B cell (primary cell): ENCODE measurements at regions not wholly inside any gene's neighbourhood (a gene's known extent, or its start where the extent isn't known, plus 50 kb on each side); places are given as distances from the start of the nearest gene placed in this dataset.

Experiments used
- ATAC-seq: fragments of 200-7000 bp; cut with Tn5 transposase; one replicate; pipeline ENCODE4 v1.10.0; 2021; ENCODE audit warnings: low read depth, mild to moderate bottlenecking, moderate number of reproducible peaks, moderate library complexity
- CTCF ChIA-PET: fragments of 350-600 bp; sonication (Branson Sonifier 250); formaldehyde crosslinking; loops from one replicate; lab custom pipeline; 2021; ENCODE audit warnings: antibody characterized with exemption, inconsistent platforms; lab: Charles Lee
- POLR2A ChIA-PET: fragments of 350-600 bp; sonication (Branson Sonifier 250); formaldehyde crosslinking; loops from one replicate; lab custom pipeline; 2021; ENCODE audit warnings: antibody characterized with exemption; lab: Charles Lee
- DNase-seq: peaks from one replicate; pipeline ENCODE4 v3.0.0; 2013
- H2AFZ ChIP-seq: 2 replicates; pipeline ENCODE4 v1.6.1; 2012; ENCODE audit warnings: mild to moderate bottlenecking, low read depth, low read length; ENCODE audit not compliant: insufficient read depth, poor library complexity, severe bottlenecking
- H3K27ac ChIP-seq, 2 donors: 1 replicate in 1 of 2; 2 replicates in 1 of 2; pipeline ENCODE4 v1.5.1; 2012 to 2013; ENCODE audit warnings: low read length in 2 of 2, mild to moderate bottlenecking in 2 of 2, moderate library complexity in 1 of 2
- H3K27me3 ChIP-seq, 4 experiments: fragments of 200-600 bp in 1 of 4; sonication (generic) in 1 of 4; replicated peaks in 1 of 4; 1 replicate in 2 of 4; 2 replicates in 2 of 4; pipeline versions ENCODE4 v1.6.1 to v1.7.0; 2013 to 2016; ENCODE audit warnings: low read length in 3 of 4, mild to moderate bottlenecking in 2 of 4, mixed read lengths in 1 of 4, moderate library complexity in 1 of 4; ENCODE audit not compliant: insufficient read depth in 4 of 4, control insufficient read depth in 3 of 4; ENCODE audit errors: control extremely low read depth in 1 of 4
- H3K36me3 ChIP-seq, 2 experiments: replicated peaks in 1 of 2; 1 replicate in 1 of 2; 2 replicates in 1 of 2; pipeline versions ENCODE4 v1.6.1 to v1.7.1; 2013; ENCODE audit warnings: low read length in 1 of 2; ENCODE audit not compliant: insufficient read depth in 2 of 2, control insufficient read depth in 1 of 2; ENCODE audit errors: control extremely low read depth in 1 of 2, extremely low read depth in 1 of 2
- H3K4me1 ChIP-seq, 2 donors: fragments of 200-600 bp in 1 of 2; sonication (generic) in 1 of 2; 1 replicate in 1 of 2; 2 replicates in 1 of 2; pipeline versions ENCODE4 v1.5.1 to v1.6.1; 2013 to 2017; ENCODE audit warnings: low read length in 2 of 2; ENCODE audit not compliant: control insufficient read depth in 2 of 2, insufficient read depth in 2 of 2
- H3K4me2 ChIP-seq: replicated peaks from 2 replicates; pipeline ENCODE3; 2012; ENCODE audit warnings: mild to moderate bottlenecking, low read depth, low read length; ENCODE audit not compliant: poor library complexity, severe bottlenecking
- H3K4me3 ChIP-seq, 5 experiments: fragments of 200-600 bp in 1 of 5; sonication (generic) in 1 of 5; 1 replicate in 3 of 5; 2 replicates in 2 of 5; pipeline versions ENCODE4 v1.5.1 to v1.7.0; 2011 to 2016; ENCODE audit warnings: low read length in 4 of 5, mild to moderate bottlenecking in 4 of 5, low read depth in 2 of 5, control low read depth in 1 of 5, moderate library complexity in 1 of 5; ENCODE audit not compliant: insufficient read depth in 1 of 5; ENCODE audit errors: control extremely low read depth in 1 of 5, extremely low read depth in 1 of 5
- H3K79me2 ChIP-seq: fragments of 200-600 bp; sonication (generic); one replicate; pipeline ENCODE4 v1.6.0; 2016; ENCODE audit warnings: low read length; ENCODE audit not compliant: control insufficient read depth, insufficient read depth
- H3K9ac ChIP-seq: fragments of 200-600 bp; sonication (generic); 2 replicates; pipeline ENCODE4 v1.6.1; 2017; ENCODE audit warnings: mild to moderate bottlenecking, low read length, moderate library complexity
- H3K9me3 ChIP-seq, 3 donors: one replicate each; pipeline versions ENCODE4 v1.6.1 to v1.7.1; 2013; ENCODE audit warnings: low read length in 2 of 3; ENCODE audit not compliant: control insufficient read depth in 2 of 3, insufficient read depth in 1 of 3; ENCODE audit errors: control extremely low read depth in 1 of 3
- H4K20me1 ChIP-seq: 2 replicates; pipeline ENCODE4 v1.6.0; 2012; ENCODE audit warnings: mild to moderate bottlenecking, low read length; ENCODE audit not compliant: insufficient read depth, control insufficient read depth, poor library complexity, severe bottlenecking
- H3K27ac Mint-ChIP-seq: one replicate; pipeline ENCODE4 v1.8.0; 2021; ENCODE audit warnings: mixed read lengths
- H3K27me3 Mint-ChIP-seq: one replicate; pipeline ENCODE4 v1.8.0; 2021; ENCODE audit warnings: mixed read lengths
- H3K4me1 Mint-ChIP-seq: one replicate; pipeline ENCODE4 v1.8.0; 2021; ENCODE audit warnings: mixed read lengths
- H3K4me3 Mint-ChIP-seq: one replicate; pipeline ENCODE4 v1.8.0; 2021; ENCODE audit warnings: mixed read lengths
- H3K9me3 Mint-ChIP-seq: one replicate; pipeline ENCODE4 v1.8.0; 2022; ENCODE audit warnings: mixed read lengths; ENCODE audit not compliant: insufficient read depth
- EZH2 ChIP-seq: IDR thresholded peaks from 2 replicates; pipeline ENCODE4 v1.6.1; 2012; ENCODE audit warnings: borderline replicate concordance, low read depth, mild to moderate bottlenecking, moderate library complexity, low read length; ENCODE audit not compliant: insufficient read depth, poor library complexity, severe bottlenecking
- WGBS: methylation state at CpG from one replicate; pipeline ENCODE4 v1.1.5; 2013; ENCODE audit warnings: missing lambda C conversion rate; ENCODE audit not compliant: insufficient coverage; 5-methylcytosine and 5-hydroxymethylcytosine counted together
- intact Hi-C: fragments of 100-400 bp; cut with micrococcal nuclease; formaldehyde crosslinking; loops from one replicate; pipeline ENCODE4 v1.10.0; 2022
- TF ChIP-seq, protein P1 (sequence below): fragments of 200-600 bp; IDR thresholded peaks from one replicate; pipeline ENCODE4 v1.8.0; 2022; ENCODE audit warnings: antibody characterized with exemption, mild to moderate bottlenecking

DNA sequence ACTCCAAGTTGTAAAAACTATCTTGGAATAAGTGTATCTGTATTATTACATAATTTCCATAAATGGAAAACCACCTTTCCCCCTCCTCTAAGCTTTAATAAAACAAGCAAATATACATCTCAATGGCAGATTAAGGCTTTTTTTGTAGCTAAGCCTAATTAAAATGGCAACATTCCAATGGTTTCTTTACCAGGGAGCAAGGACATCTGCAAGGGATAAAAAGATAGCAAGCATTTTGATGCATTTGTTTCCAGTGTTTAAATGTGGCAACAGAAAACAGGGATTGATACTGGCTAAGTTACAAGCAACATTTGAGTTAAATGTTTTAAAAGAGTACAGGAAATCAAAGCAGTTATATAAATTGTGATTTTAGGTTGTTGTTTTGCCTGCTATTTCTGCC lies 1012.7 kb downstream of the ADGRL2 start:
- Mint-ChIP-seq H3K27me3 (no peaks in the 10 kb centered on the region), H3K4me3 (no peak overlapping the region), H3K27ac (no peak overlapping the region), H3K9me3 (no peaks in the 10 kb centered on the region), H3K4me1 (no peaks in the 10 kb centered on the region)
- Histone ChIP-seq H3K4me1 (no peaks in the 10 kb centered on the region), H3K79me2 (no peaks in the 10 kb centered on the region), H4K20me1 (no peaks in the 10 kb centered on the region), H3K27me3 (no peaks in the 10 kb centered on the region), H2AFZ (no peak overlapping the region), H3K36me3 (no peaks in the 10 kb centered on the region), H3K4me3 (no peak overlapping the region), H3K4me2 (no peak overlapping the region), H3K9me3 (no peaks in the 10 kb centered on the region), H3K9ac (no peak overlapping the region), H3K27ac (no peak overlapping the region)
- ChIA-PET POLR2A (no interaction called here), CTCF (no interaction called here)
- DNase-seq = no peak
- TF ChIP-seq, protein P1, sequence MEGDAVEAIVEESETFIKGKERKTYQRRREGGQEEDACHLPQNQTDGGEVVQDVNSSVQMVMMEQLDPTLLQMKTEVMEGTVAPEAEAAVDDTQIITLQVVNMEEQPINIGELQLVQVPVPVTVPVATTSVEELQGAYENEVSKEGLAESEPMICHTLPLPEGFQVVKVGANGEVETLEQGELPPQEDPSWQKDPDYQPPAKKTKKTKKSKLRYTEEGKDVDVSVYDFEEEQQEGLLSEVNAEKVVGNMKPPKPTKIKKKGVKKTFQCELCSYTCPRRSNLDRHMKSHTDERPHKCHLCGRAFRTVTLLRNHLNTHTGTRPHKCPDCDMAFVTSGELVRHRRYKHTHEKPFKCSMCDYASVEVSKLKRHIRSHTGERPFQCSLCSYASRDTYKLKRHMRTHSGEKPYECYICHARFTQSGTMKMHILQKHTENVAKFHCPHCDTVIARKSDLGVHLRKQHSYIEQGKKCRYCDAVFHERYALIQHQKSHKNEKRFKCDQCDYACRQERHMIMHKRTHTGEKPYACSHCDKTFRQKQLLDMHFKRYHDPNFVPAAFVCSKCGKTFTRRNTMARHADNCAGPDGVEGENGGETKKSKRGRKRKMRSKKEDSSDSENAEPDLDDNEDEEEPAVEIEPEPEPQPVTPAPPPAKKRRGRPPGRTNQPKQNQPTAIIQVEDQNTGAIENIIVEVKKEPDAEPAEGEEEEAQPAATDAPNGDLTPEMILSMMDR = no peak
- TF ChIP-seq EZH2 = no peak
- ATAC-seq = no peak
- intact Hi-C loops = no loop called here

DNA sequence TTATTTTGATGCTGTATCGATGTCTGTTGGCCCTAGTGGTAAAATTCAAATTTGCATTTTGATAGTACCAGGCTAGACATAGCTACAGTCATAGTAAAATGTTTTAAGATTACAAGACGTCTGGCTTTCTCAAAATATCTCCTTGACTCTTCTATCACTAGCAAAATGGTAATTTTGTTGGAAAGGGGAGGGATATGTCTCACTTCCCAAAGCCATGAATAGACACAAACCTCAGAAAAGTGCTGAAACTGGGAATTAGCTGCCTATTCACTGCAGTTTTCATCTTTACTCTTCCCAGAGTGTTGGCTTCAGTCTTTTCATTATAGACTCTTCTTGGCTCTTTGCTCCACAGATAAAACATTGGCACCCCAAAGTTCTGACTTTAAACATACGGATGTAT lies 1009.9 kb downstream of the ADGRL2 start:
- Histone ChIP-seq H3K36me3 (no peaks in the 10 kb centered on the region), H3K4me1 (no peaks in the 10 kb centered on the region), H3K27ac (no peak overlapping the region), H2AFZ (no peak overlapping the region), H3K27me3 (no peaks in the 10 kb centered on the region), H3K4me2 (no peak overlapping the region), H3K9me3 (no peaks in the 10 kb centered on the region), H3K9ac (no peak overlapping the region), H4K20me1 (no peaks in the 10 kb centered on the region), H3K79me2 (no peaks in the 10 kb centered on the region), H3K4me3 (no peak overlapping the region)
- intact Hi-C loops = no loop called here
- no CpG with 5 or more reads among the region's 3 CpGs for WGBS
- ATAC-seq = no peak
- H3K27ac Mint-ChIP-seq = no peak overlapping the region
- ChIA-PET CTCF (no interaction called here), POLR2A (no interaction called here)
- no peaks in the 10 kb centered on the region for H3K9me3 Mint-ChIP-seq
- no peak for DNase-seq
- no peaks in the 10 kb centered on the region for H3K4me1 Mint-ChIP-seq
- no peak overlapping the region for H3K4me3 Mint-ChIP-seq
- H3K27me3 Mint-ChIP-seq = no peaks in the 10 kb centered on the region
- no peak for TF ChIP-seq EZH2
- TF ChIP-seq, protein P1 = no peak
